Vagina (tissue), 2 donors: ENCODE measurements at regions not wholly inside any gene's neighbourhood (a gene's known extent, or its start where the extent isn't known, plus 50 kb on each side); places are given as distances from the start of the nearest gene placed in this dataset.

Experiments
- DNase-seq, 2 donors: peaks; one replicate each; pipeline ENCODE4 v3.0.0-alpha.2; 2017; ENCODE audit errors: extremely low spot score in 2 of 2
- H3K27ac ChIP-seq: fragments of 200-600 bp; sonication (generic); one replicate; pipeline ENCODE4 v1.5.1; 2019
- H3K27me3 ChIP-seq: fragments of 200-600 bp; sonication (generic); one replicate; pipeline ENCODE4 v1.5.1; 2019
- H3K36me3 ChIP-seq, 2 donors: fragments of 200-600 bp; sonication (generic); one replicate each; pipeline ENCODE4 v1.5.1; 2017 to 2019
- H3K4me1 ChIP-seq: fragments of 200-600 bp; sonication (generic); one replicate; pipeline ENCODE4 v1.5.1; 2019
- H3K4me3 ChIP-seq, 2 donors: fragments of 200-600 bp; sonication (generic); 1 replicate in 1 of 2; 2 replicates in 1 of 2; pipeline ENCODE4 v1.5.1; 2016 to 2019
- H3K9me3 ChIP-seq: fragments of 200-600 bp; sonication (generic); one replicate; pipeline ENCODE4 v1.5.1; 2019
- CTCF ChIP-seq, 3 experiments: fragments of 450-650 bp in 2 of 3; fragments of 200-600 bp in 1 of 3; sonication (generic) in 1 of 3; IDR thresholded peaks; one replicate each; pipeline ENCODE4 v1.5.1; 2017 to 2019; ENCODE audit warnings: antibody characterized with exemption in 3 of 3, mild to moderate bottlenecking in 2 of 3, moderate library complexity in 2 of 3
- POLR2A ChIP-seq, 2 donors: fragments of 450-650 bp; IDR thresholded peaks; one replicate each; pipeline ENCODE4 v1.6.1; 2017; ENCODE audit warnings: antibody characterized with exemption in 2 of 2, mild to moderate bottlenecking in 2 of 2, moderate library complexity in 2 of 2
- POLR2AphosphoS5 ChIP-seq, 2 donors: sonication (generic); formaldehyde crosslinking; IDR thresholded peaks; one replicate each; pipeline ENCODE4 v1.9.0; 2017; ENCODE audit warnings: antibody characterized with exemption in 2 of 2, mild to moderate bottlenecking in 2 of 2, low read depth in 1 of 2; ENCODE audit not compliant: insufficient read depth in 1 of 2
- intact Hi-C: fragments of 100-400 bp; cut with DNase I; formaldehyde crosslinking; loops from one replicate; pipeline ENCODE4 v1.15.1; 2023

GRCh38 chr7:153081496-153081895 lies 321.9 kb downstream of the ACTR3B start:
- intact Hi-C loops, result no loop called here
- H3K27ac ChIP-seq, result no peak overlapping the region
- H3K27me3 ChIP-seq, result no peaks in the 10 kb centered on the region
- H3K9me3 ChIP-seq, result no peaks in the 10 kb centered on the region
- no peak for DNase-seq
- H3K4me3 ChIP-seq, result no peak overlapping the region
- TF ChIP-seq CTCF (IDR thresholded peaks at IDR 0.05), result no peak
- TF ChIP-seq POLR2AphosphoS5 (IDR thresholded peaks at IDR 0.05; ENCODE audit: insufficient read depth in 1 of 2, low read depth in 1 of 2), result no peak
- TF ChIP-seq POLR2A (IDR thresholded peaks at IDR 0.05), result no peak
- no peaks in the 10 kb centered on the region for H3K36me3 ChIP-seq
- H3K4me1 ChIP-seq, result no peaks in the 10 kb centered on the region

GRCh38 chr7:153084278-153084677 lies 324.7 kb downstream of the ACTR3B start:
- H3K27me3 ChIP-seq, result no peaks in the 10 kb centered on the region
- H3K4me3 ChIP-seq, result no peak overlapping the region
- intact Hi-C loops, result no loop called here
- H3K36me3 ChIP-seq, result no peaks in the 10 kb centered on the region
- no peak overlapping the region for H3K27ac ChIP-seq
- H3K4me1 ChIP-seq, result no peaks in the 10 kb centered on the region
- DNase-seq, result no peak
- no peak for TF ChIP-seq POLR2AphosphoS5 (IDR thresholded peaks at IDR 0.05; ENCODE audit: insufficient read depth in 1 of 2, low read depth in 1 of 2)
- no peak for TF ChIP-seq POLR2A (IDR thresholded peaks at IDR 0.05)
- TF ChIP-seq CTCF (IDR thresholded peaks at IDR 0.05), result no peak
- no peaks in the 10 kb centered on the region for H3K9me3 ChIP-seq

GRCh38 chr7:153087498-153087897 lies 327.9 kb downstream of the ACTR3B start:
- no peak overlapping the region for H3K4me3 ChIP-seq
- intact Hi-C loops, result no loop called here
- no peak for TF ChIP-seq CTCF (IDR thresholded peaks at IDR 0.05)
- TF ChIP-seq POLR2A (IDR thresholded peaks at IDR 0.05), result no peak
- no peak for TF ChIP-seq POLR2AphosphoS5 (IDR thresholded peaks at IDR 0.05; ENCODE audit: insufficient read depth in 1 of 2, low read depth in 1 of 2)

GRCh38 chr7:153088601-153089000 lies 329.0 kb downstream of the ACTR3B start:
- intact Hi-C loops, result no loop called here
- no peak for TF ChIP-seq POLR2A (IDR thresholded peaks at IDR 0.05)
- no peak for TF ChIP-seq POLR2AphosphoS5 (IDR thresholded peaks at IDR 0.05; ENCODE audit: insufficient read depth in 1 of 2, low read depth in 1 of 2)
- no peak for TF ChIP-seq CTCF (IDR thresholded peaks at IDR 0.05)
- DNase-seq, result no peak
- H3K4me3 ChIP-seq, result no peak overlapping the region
- no peaks in the 10 kb centered on the region for H3K4me1 ChIP-seq
- no peaks in the 10 kb centered on the region for H3K27me3 ChIP-seq
- H3K27ac ChIP-seq, result no peak overlapping the region
- H3K36me3 ChIP-seq, result no peaks in the 10 kb centered on the region
- H3K9me3 ChIP-seq, result no peaks in the 10 kb centered on the region

More at GRCh38 chr7:153087498-153087897, 327.9 kb downstream of the ACTR3B start:
- Histone ChIP-seq H3K4me1 (no peaks in the 10 kb centered on the region), H3K27me3 (no peaks in the 10 kb centered on the region), H3K27ac (no peak overlapping the region), H3K36me3 (no peaks in the 10 kb centered on the region), H3K9me3 (no peaks in the 10 kb centered on the region)
- no peak for DNase-seq

GRCh38 chr7:153090209-153090608 lies 330.7 kb downstream of the ACTR3B start:
- no peaks in the 10 kb centered on the region for H3K36me3 ChIP-seq
- no peaks in the 10 kb centered on the region for H3K9me3 ChIP-seq
- H3K27ac ChIP-seq, result no peak overlapping the region
- no peaks in the 10 kb centered on the region for H3K4me1 ChIP-seq
- TF ChIP-seq POLR2AphosphoS5 (IDR thresholded peaks at IDR 0.05; ENCODE audit: insufficient read depth in 1 of 2, low read depth in 1 of 2), result no peak
- no peak for TF ChIP-seq POLR2A (IDR thresholded peaks at IDR 0.05)
- no peak for TF ChIP-seq CTCF (IDR thresholded peaks at IDR 0.05)
- no peak overlapping the region for H3K4me3 ChIP-seq
- no peak for DNase-seq
- no peaks in the 10 kb centered on the region for H3K27me3 ChIP-seq
- intact Hi-C loops, result no loop called here
